ENCODE measurements at regions not wholly inside any gene's neighbourhood (a gene's known extent, or its start where the extent isn't known, plus 50 kb on each side); places are given as distances from the start of the nearest gene placed in this dataset.

GRCh38 chr9:106757514-106757913 lies 105.5 kb upstream of the ZNF462 start:
- TF ChIP-seq REST (IDR thresholded peaks at IDR 0.05; ENCODE audit: low read depth), result no peak
- TF ChIP-seq MAX (IDR thresholded peaks at IDR 0.05), result no peak
- no peak for TF ChIP-seq NFIC (IDR thresholded peaks at IDR 0.05)
- TF ChIP-seq EGR1 (IDR thresholded peaks at IDR 0.05), result no peak
- TF ChIP-seq ZBTB7A (IDR thresholded peaks at IDR 0.05; ENCODE audit: low read depth), result no peak
- no peak for TF ChIP-seq EP300 (IDR thresholded peaks at IDR 0.05; ENCODE audit: borderline replicate concordance)
- TF ChIP-seq YY1 (IDR thresholded peaks at IDR 0.05; ENCODE audit: low read depth), result no peak
- no peak for TF ChIP-seq TCF12 (IDR thresholded peaks at IDR 0.05; ENCODE audit: low read depth)
- TF ChIP-seq TAF1 (IDR thresholded peaks at IDR 0.05; ENCODE audit: low read depth), result no peak
- TF ChIP-seq CREB1 (IDR thresholded peaks at IDR 0.05; ENCODE audit: low read depth), result no peak
- TF ChIP-seq RAD21 (IDR thresholded peaks at IDR 0.05; ENCODE audit: low read depth), result no peak
- TF ChIP-seq FOXM1 (IDR thresholded peaks at IDR 0.05; ENCODE audit: borderline replicate concordance, low read depth), result no peak
- TF ChIP-seq CEBPB (IDR thresholded peaks at IDR 0.05), result no peak
- no peak for TF ChIP-seq TEAD4 (IDR thresholded peaks at IDR 0.05)
